ENCODE measurements at regions not wholly inside any gene's neighbourhood (a gene's known extent, or its start where the extent isn't known, plus 50 kb on each side); places are given as distances from the start of the nearest gene placed in this dataset.

DNA sequence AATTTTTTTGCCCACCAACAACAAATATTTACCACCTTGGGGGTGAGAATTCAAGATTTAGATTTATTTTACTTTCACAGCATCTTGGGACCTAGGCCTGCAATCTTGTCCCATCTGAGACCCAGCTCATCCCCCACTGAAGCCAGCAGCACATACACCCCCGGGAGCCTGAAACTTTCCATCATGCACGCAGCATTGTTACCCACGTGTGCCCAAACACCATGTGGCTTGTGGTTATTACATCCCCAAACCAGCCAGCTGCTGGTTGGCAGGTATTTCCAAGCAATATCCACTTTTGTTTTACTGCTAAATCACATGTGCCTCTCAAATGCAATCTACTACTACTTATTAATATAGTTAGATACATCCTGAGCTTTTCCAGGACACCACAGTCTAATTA lies 149.3 kb upstream of the NT5E start:
- TF ChIP-seq, protein P1, sequence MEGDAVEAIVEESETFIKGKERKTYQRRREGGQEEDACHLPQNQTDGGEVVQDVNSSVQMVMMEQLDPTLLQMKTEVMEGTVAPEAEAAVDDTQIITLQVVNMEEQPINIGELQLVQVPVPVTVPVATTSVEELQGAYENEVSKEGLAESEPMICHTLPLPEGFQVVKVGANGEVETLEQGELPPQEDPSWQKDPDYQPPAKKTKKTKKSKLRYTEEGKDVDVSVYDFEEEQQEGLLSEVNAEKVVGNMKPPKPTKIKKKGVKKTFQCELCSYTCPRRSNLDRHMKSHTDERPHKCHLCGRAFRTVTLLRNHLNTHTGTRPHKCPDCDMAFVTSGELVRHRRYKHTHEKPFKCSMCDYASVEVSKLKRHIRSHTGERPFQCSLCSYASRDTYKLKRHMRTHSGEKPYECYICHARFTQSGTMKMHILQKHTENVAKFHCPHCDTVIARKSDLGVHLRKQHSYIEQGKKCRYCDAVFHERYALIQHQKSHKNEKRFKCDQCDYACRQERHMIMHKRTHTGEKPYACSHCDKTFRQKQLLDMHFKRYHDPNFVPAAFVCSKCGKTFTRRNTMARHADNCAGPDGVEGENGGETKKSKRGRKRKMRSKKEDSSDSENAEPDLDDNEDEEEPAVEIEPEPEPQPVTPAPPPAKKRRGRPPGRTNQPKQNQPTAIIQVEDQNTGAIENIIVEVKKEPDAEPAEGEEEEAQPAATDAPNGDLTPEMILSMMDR (IDR thresholded peaks at IDR 0.05), result no peak
- TF ChIP-seq EZH2 (IDR thresholded peaks at IDR 0.05; ENCODE audit: borderline replicate concordance, insufficient read depth, low read depth, low read length, poor library complexity, severe bottlenecking), result no peak

Measured in B cell (primary cell).